GM19452 (cell line): ENCODE measurements at regions not wholly inside any gene's neighbourhood (a gene's known extent, or its start where the extent isn't known, plus 50 kb on each side); places are given as distances from the start of the nearest gene placed in this dataset.

ENCODE experiments used
- ATAC-seq: cut with Tn5 transposase; IDR thresholded peaks from one replicate; pipeline ENCODE4 v1.9.1; 2021; ENCODE audit not compliant: unreplicated experiment

DNA sequence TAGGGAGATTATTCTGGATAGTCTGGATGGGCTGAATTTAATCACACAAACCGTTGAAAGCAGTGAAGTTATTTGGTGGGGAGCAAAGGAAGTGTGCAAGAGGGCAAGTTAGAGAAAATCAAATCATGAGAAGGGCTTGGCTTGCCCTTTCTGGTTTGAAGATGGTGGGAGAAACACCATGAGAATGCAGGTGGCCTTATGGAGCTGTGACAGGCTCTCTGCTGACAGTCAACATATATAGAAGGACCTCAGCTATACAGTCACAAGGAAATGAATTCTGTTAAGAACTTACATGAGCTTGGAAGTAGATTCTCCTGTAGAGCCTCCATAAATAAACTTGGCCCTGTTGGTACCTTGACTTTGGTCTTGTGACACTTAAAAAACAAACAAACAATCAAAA lies 72.3 kb downstream of the GMNC start:
- ATAC-seq: no peak

GRCh38 chr3:190786898-190787297 lies 75.6 kb downstream of the GMNC start:
- ATAC-seq: no peak

GRCh38 chr3:190785047-190785446 lies 77.4 kb downstream of the GMNC start:
- no peak for ATAC-seq

DNA sequence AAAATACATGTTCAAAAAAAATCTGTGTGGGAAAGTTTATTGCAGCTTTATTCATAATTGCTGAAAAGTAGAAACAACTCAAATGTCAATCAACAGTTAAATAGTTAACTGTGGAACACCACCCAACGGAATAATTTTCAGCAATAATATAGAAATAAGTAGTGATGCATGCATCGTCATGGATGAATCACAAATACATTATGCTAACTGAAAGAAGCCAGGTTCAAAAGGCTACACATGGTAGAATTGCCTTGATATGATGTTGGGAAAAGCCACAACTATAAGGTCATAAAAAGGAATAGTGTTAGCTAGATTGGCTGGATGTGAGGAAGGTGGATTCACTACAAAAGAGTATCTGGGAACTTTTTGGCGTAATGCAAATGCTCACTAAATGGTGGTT lies 82.0 kb downstream of the GMNC start:
- no peak for ATAC-seq

DNA sequence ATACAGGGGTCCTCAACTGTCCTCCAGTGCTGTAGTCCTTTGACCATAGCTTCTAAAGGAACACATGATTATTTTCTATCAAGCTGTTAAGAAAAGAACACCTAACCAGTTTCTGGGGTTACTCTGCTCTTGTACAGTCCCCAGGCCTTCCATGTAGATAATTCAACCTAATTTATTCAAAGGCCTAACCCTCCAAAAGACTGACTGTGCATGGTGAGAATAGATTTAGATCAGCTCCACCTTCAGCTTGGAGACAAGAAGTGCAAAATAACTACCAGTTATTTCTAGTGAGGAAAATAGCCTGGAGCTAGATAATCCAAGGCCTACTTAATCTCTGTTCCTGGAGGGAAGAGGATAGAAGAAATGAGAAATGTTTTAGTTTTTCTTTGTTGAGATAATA lies 87.9 kb downstream of the GMNC start:
- ATAC-seq: no peak

DNA sequence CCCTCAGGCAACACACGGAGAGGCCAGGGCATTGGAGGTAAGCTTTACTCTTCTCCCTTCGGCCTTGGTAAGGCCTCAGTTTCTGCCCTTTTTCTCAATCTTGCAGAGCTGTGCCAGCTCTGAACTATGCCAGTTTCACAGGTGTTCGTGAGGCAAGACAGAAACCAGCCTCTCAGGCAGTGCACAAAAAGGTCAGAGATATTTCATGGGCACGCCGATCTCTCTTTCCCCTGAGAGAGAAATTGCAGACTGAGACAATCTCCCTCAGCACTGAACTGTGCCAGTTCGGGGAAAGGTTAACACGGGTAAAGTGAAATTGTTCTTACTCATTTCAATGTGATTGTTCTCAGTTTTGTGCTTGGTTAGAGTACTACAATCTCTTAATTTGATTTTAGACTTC lies 88.5 kb downstream of the GMNC start:
- ATAC-seq: no peak

DNA sequence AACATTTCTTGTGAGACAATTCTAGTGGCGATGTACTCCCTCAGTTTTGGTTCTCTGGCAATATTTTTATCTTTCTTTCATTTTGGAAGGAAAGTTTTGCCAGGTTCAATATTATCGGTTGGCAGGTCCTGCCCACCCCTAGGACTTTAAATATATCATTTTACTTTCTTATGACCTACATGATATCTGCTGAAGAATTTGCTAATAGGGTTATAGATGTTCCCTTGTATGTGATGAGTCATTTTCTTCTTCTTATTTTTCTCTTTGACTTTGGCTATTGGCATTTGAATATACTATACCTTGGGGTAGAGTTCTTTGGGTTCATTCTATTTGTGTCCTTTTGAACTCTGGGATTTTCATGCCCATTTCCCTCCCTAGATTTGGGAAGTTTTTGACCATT lies 89.7 kb downstream of the GMNC start:
- ATAC-seq: no peak

- ATAC-seq: no peak
Measured at GRCh38 chr3:190768891-190769290, 93.6 kb downstream of the GMNC start.

- no peak for ATAC-seq
Measured at GRCh38 chr3:190767851-190768250, 94.6 kb downstream of the GMNC start.

DNA sequence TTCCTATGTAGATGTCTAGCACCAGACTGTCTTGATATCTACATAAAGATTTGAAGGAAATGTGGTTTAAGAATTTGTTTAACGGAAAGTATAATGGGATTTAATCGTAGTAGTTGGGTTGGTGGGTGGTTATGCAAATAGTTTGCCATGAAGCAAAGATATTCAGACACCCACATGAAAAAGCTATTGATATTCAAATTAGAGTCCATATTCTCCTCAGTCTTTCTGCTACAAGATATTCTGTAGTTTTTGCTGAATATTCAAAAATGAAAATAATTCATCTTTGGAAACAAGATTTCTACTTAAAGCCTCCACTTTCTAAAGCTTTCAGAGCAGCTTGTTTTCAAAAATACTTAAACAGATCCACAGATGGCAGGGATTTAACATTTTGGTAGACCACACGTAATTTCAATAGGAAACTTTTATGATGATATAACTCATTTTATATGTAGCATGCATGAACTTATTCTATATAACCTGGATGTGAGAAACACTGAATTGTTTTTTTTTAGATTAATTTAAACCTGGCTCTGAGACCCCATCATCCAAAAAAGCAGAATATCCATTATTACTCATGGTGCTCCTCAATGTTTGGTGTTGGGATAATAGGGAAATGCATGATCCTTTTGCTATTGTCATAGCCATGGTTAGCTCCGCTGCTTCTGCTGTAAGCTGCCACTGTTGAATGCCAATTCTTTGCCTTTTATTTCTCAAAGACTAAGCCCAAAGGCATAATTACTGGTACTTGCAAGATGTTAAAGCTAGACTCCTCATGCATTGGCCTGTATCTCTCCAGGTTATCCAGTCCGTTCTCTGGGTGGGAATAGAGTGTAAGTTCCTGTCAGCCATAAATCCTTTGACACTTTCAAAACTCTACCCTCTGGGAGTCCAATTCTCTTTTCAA lies 98.0 kb downstream of the GMNC start:
- ATAC-seq: no peak

DNA sequence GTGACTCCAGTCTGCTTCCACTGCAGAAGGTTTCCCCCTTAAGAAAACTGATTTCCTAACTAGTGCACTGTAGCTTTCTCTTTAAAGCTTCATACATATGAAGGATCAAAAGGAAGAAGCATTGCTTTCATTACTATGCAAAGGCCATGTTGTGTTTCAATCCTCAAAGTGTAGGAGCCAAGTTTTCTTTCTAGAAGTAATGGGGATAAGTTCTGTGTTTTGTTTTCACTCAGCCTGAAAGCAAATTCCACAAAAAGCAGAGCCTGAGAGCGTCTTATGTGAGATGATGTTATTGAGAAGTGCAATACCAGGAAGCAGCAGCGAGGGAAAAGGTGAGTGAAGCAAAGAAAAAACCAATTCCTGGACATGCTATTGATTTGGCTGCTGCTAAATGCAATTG lies 99.7 kb downstream of the GMNC start:
- no peak for ATAC-seq

DNA sequence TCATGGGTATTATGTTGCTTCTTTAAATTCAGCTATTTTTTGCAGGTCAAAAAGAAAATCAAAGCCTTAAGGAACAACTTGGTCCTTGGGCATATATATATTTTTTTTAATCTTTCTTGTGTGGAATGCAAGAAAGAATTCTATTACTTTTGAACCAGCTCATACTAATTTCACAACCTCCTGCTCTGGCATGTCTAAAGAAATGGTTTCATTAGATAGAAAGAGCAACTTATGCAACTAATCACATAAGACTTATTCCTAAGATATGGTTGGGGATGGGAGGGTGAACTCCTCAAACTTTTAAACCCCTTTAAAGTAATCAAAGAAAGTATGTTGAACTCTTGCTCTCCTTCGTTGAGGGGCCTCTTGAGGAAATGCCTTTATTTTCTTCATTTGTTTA lies 114.9 kb downstream of the GMNC start:
- ATAC-seq: no peak

DNA sequence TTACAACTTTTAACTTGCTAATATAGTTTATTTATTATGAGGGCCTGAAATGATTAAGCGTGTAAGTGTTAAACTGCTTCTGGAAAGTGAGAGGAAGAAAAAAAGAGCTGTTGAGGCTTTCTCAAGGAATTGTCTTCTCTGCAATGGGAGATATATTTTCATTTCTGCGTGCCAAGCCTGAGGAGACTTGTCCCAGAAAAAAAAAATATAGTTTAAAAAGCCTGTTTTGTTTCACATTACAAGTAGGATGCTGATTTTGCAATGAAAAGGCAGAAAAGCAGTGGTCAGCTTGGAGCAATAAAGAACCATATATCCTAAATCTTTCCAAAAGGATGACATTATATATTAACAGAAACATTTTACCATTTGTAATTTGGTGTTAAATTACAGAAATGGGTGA lies 115.5 kb downstream of the GMNC start:
- no peak for ATAC-seq

- no peak for ATAC-seq
Measured at GRCh38 chr3:190746531-190746930, 116.0 kb downstream of the GMNC start.

- ATAC-seq: no peak
Measured at GRCh38 chr3:190741788-190742187, 120.7 kb downstream of the GMNC start.

GRCh38 chr3:190739641-190740185 lies 122.8 kb downstream of the GMNC start:
- ATAC-seq: no peak

- ATAC-seq: no peak
Measured at GRCh38 chr3:190738636-190739155, 123.8 kb downstream of the GMNC start.

- ATAC-seq: no peak
Measured at GRCh38 chr3:190737446-190737845, 125.0 kb downstream of the GMNC start.

GRCh38 chr3:190734490-190734889 lies 128.0 kb downstream of the GMNC start:
- ATAC-seq: no peak

DNA sequence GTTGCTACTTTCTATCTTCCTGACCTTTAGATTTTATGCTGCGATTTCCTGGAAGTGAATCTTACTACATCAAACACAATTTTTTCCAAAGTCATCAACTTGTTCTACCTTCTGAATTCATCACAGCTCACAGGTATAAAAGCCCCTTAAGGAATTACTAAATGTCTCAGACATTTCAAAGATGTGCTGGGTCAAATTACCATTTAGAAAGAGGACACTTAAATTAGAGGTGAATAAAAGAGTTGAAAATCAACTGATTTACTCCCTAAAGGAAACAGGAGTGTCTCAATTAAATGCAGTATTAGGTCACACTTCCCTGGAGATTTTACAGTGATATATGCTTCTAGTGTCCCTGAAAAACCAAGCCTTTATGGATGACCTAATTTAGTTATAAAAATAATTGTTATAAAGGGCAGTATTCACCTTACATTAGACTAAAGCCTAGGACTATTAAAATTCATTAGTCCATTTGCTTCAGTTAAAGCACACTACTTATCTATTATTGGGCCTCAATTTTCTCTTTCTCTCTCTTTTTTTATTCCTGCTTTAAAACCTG lies 128.8 kb downstream of the GMNC start:
- no peak for ATAC-seq

DNA sequence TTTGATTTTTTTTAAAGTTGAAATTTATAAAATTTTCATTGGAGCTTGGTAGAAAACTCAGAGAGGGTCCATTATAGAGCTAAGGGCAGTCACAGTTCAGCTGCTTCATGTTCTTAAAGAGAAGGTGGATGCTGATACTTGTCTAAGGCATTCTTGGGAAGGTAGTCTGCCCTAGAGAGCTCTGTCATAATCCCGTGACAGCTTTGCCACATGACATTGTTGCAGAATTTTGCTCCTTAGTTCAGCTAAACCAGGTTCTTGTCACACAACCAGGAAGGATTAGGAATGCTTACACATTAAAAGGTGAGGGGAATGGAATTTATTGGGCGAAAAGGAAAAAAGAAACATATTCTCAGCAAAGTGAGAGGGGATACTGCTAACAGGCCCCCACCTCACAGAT lies 130.9 kb downstream of the GMNC start:
- ATAC-seq: no peak

GRCh38 chr3:190728574-190729246 lies 133.8 kb downstream of the GMNC start:
- no peak for ATAC-seq
